GM20000 (cell line): ENCODE measurements at regions not wholly inside any gene's neighbourhood (a gene's known extent, or its start where the extent isn't known, plus 50 kb on each side); places are given as distances from the start of the nearest gene placed in this dataset.
"Not testable (repeated sequence)": the region's sequence is repeated elsewhere in the genome, so short reads cannot be mapped to it uniquely, and the experiment has no call there.

Experiments used
- DNase-seq: peaks from one replicate; pipeline ENCODE4 v3.0.0; 2012; ENCODE audit warnings: low spot score
- TF ChIP-seq, protein P1 (sequence below): IDR thresholded peaks from 2 replicates; pipeline ENCODE4 v1.5.1; 2012; ENCODE audit warnings: mild to moderate bottlenecking, control low read depth; ENCODE audit errors: extremely low read depth, missing control alignments

DNA sequence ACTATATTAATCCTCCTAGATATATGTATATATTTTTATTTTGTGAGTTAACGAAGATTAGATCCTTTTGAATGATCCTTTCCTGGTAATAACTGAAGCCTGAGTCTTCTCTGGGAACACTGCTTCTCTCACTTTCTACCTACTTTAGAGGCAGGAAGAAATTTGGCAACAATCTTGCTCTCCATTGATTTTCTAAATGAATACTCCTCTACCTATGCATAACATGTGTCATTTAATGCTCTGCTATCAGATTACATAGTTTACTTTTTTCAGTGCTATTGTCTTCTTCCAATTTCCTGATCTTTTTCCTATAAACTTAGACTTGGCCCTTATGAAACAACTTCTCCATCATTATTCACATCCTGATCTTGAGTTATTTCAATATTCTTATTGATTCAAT, 60.4 kb upstream of the PDHA2 start:
- DNase-seq, result no peak
- TF ChIP-seq, protein P1, sequence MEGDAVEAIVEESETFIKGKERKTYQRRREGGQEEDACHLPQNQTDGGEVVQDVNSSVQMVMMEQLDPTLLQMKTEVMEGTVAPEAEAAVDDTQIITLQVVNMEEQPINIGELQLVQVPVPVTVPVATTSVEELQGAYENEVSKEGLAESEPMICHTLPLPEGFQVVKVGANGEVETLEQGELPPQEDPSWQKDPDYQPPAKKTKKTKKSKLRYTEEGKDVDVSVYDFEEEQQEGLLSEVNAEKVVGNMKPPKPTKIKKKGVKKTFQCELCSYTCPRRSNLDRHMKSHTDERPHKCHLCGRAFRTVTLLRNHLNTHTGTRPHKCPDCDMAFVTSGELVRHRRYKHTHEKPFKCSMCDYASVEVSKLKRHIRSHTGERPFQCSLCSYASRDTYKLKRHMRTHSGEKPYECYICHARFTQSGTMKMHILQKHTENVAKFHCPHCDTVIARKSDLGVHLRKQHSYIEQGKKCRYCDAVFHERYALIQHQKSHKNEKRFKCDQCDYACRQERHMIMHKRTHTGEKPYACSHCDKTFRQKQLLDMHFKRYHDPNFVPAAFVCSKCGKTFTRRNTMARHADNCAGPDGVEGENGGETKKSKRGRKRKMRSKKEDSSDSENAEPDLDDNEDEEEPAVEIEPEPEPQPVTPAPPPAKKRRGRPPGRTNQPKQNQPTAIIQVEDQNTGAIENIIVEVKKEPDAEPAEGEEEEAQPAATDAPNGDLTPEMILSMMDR, result no peak

DNA sequence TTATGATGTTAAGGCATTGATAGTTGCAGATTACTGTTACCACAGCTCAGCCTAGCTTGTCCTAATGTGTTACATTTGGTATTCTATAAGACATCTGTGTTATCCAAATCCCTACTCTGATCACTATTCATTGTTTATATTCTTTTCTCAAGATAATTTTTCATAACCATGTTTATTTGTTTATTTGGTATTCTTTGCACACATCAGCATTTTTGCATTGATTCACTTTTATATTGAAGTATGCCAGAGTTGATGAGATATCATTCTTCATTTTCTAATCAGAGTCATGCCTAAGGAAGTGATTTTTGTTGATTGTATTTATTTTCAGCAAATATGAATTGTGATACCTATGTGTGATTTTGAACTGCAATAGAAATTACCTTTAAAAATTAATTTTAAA, 61.2 kb upstream of the PDHA2 start:
- TF ChIP-seq, protein P1, result no peak

DNA sequence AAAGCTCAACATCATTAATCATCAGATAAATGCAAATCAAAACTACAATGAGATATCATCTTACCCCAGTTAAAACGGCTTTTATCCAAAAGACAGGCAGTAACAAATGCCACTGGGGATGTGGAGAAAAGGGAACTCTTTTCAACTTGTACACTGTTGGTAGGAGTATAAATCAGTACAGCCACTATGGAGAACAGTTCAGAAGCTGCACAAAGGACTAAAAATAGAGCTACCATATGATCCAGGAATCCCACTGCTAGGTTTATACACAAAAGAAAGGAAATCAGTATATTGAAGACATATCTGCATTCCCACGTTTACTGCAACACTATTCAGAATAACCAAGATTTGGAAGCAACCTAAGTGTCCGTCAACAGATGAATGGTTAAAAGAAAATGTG, 69.3 kb upstream of the PDHA2 start:
- DNase-seq, result not testable (repeated sequence)

More for the DNA sequence above, 61.2 kb upstream of the PDHA2 start:
- no peak for DNase-seq

DNA sequence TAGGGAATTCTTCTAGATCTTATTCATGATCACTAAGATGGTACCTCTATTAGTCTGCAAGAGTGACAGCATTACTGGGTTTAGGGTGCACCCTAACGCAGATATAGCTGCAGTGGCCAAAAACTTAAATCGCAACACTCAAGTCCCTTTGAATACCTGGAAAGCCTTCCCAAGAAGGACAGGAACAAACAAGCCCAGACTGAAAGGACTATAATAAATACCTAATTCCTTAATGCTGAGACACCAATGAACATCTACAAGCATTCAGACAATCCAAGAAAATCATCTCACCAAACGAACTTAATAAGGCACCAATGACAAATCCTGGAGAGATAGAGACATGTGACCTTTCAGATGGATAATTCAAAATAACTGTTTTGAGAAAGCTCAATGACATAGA, 74.9 kb upstream of the PDHA2 start:
- TF ChIP-seq, protein P1, result no peak
- no peak for DNase-seq

DNA sequence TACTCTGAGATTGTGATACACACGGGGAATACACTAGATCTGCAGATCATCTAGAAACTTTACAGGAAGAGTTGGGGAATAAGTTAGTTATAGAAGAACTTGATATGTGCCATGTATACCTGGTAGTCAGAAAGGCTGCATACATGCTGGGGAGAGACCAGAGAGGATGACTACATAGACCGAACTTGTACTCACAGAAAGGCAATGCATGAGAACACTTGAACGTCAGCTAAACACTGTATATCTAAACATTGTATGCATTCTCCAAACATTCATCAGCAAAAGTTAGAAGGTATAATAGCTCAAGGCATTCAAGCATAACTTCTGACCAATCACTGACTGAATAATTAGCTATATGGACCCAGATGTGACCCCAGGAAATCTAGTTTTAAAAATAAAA, 78.0 kb upstream of the PDHA2 start:
- TF ChIP-seq, protein P1, result no peak
- DNase-seq, result no peak

DNA sequence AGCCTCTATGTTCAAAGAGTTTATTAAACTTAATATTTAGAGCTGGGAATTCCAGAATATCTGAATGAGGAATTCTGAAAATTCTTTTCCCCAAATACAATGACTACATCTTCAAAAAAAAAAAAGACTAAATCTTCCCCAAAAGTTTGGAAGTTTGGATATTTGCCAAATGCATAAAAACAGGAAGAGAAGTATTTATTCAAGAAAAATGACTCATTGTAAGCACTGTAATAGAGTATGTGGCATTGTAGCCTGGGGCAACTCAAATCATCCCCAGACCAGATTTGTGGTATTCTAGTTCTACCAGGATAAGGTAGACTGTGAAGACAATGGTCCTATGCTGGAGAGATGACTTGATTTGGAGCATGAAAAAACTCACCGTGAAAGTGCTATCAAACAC, 78.5 kb upstream of the PDHA2 start:
- DNase-seq, result no peak
- TF ChIP-seq, protein P1, result no peak

DNA sequence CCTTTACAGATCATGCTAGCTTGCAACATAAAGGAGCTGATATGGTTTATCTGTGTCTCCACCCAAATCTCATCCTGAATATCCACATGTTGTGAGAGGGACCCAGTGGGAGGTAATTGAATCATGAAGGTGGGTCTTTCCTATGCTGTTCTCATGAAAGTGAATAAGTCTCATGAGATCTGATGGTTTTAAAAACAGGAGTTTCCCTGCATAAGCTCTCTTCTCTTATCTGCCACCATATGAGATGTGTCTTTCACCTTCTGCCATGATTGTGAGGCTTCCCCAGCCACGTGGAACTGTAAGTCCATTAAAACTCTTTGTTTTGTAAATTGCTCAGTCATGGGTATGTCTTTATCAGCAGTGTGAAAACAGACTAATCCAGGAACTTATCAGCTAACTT, 79.2 kb upstream of the PDHA2 start:
- DNase-seq, result not testable (repeated sequence)

DNA sequence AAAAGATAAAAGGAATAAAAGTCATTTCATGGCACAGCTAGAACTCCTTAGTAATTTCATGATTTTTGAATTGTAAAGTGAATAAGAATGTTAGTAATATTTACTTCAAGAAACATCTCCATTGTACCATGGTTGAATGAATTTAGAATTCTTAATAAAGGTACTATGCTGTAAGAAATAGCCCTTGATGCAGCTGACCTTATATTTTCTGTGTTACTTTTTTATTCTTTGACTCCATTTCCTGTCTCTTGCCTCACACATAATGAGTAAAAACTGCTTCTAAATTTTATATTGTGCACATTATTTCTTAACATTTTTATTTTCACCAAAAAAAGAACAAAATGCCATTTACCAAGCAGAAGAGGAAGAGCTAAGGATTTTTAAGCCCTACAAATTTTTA, 81.9 kb upstream of the PDHA2 start:
- TF ChIP-seq, protein P1, result no peak
- no peak for DNase-seq

DNA sequence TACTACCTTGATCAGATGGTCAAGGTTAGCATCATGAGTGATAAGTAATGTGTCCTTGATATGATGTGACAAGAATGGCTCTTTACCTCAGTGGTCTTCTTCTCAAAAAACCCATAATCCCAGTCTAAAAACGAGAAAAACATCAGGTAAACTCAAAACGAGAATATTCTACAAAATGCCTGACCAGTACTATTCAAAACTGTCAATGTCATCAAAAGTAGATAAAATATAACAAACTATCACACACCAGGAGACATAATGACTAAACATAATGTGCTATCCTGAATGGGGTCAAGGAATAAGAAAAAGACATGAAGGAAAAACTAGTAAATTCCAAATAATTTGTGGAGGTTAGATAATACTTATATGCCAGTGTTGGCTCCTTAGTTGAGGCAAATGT, 85.2 kb upstream of the PDHA2 start:
- TF ChIP-seq, protein P1, result no peak
- DNase-seq, result no peak
